ENCODE measurements at regions not wholly inside any gene's neighbourhood (a gene's known extent, or its start where the extent isn't known, plus 50 kb on each side); places are given as distances from the start of the nearest gene placed in this dataset.

GRCh38 chr3:72085036-72085435, 300.1 kb upstream of the PROK2 start:
- DNase-seq (ENCODE audit: extremely low spot score, unreplicated experiment): no peak
- Mint-ChIP-seq H3K9me3 (ENCODE audit: unreplicated experiment) (no peaks in the 10 kb centered on the region), H3K4me1 (ENCODE audit: unreplicated experiment) (no peaks in the 10 kb centered on the region), H3K27ac (ENCODE audit: unreplicated experiment) (no peak overlapping the region), H3K4me3 (ENCODE audit: unreplicated experiment) (no peak overlapping the region), H3K36me3 (ENCODE audit: unreplicated experiment) (no peaks in the 10 kb centered on the region), H3K27me3 (ENCODE audit: unreplicated experiment) (peaks cover 38% of the 10 kb centered on the region)
- no peak for TF ChIP-seq CTCF (IDR thresholded peaks at IDR 0.05)

GRCh38 chr3:72082776-72083462, 298.0 kb upstream of the PROK2 start:
- TF ChIP-seq CTCF (IDR thresholded peaks at IDR 0.05): no peak
- H3K4me3 Mint-ChIP-seq (ENCODE audit: unreplicated experiment): no peak overlapping the region
- H3K4me1 Mint-ChIP-seq (ENCODE audit: unreplicated experiment): no peaks in the 10 kb centered on the region
- H3K36me3 Mint-ChIP-seq (ENCODE audit: unreplicated experiment): no peaks in the 10 kb centered on the region
- DNase-seq (ENCODE audit: extremely low spot score, unreplicated experiment): no peak
- no peak overlapping the region for H3K27ac Mint-ChIP-seq (ENCODE audit: unreplicated experiment)
- no peaks in the 10 kb centered on the region for H3K9me3 Mint-ChIP-seq (ENCODE audit: unreplicated experiment)
- H3K27me3 Mint-ChIP-seq (ENCODE audit: unreplicated experiment): peaks cover 47% of the 10 kb centered on the region

GRCh38 chr3:72082186-72082715, 297.3 kb upstream of the PROK2 start:
- H3K36me3 Mint-ChIP-seq (ENCODE audit: unreplicated experiment): no peaks in the 10 kb centered on the region

GRCh38 chr3:72081471-72082185, 296.7 kb upstream of the PROK2 start:
- Mint-ChIP-seq H3K27ac (ENCODE audit: unreplicated experiment) (no peak overlapping the region), H3K36me3 (ENCODE audit: unreplicated experiment) (no peaks in the 10 kb centered on the region), H3K27me3 (ENCODE audit: unreplicated experiment) (peaks cover 56% of the 10 kb centered on the region), H3K4me3 (ENCODE audit: unreplicated experiment) (no peak overlapping the region), H3K4me1 (ENCODE audit: unreplicated experiment) (no peaks in the 10 kb centered on the region), H3K9me3 (ENCODE audit: unreplicated experiment) (no peaks in the 10 kb centered on the region)
- DNase-seq (ENCODE audit: extremely low spot score, unreplicated experiment): no peak
- no peak for TF ChIP-seq CTCF (IDR thresholded peaks at IDR 0.05)

More at GRCh38 chr3:72082186-72082715, 297.3 kb upstream of the PROK2 start:
- no peak overlapping the region for H3K27ac Mint-ChIP-seq (ENCODE audit: unreplicated experiment)
- no peak overlapping the region for H3K4me3 Mint-ChIP-seq (ENCODE audit: unreplicated experiment)
- no peaks in the 10 kb centered on the region for H3K9me3 Mint-ChIP-seq (ENCODE audit: unreplicated experiment)
- TF ChIP-seq CTCF (IDR thresholded peaks at IDR 0.05): no peak
- H3K4me1 Mint-ChIP-seq (ENCODE audit: unreplicated experiment): no peaks in the 10 kb centered on the region
- peaks cover 53% of the 10 kb centered on the region for H3K27me3 Mint-ChIP-seq (ENCODE audit: unreplicated experiment)
- no peak for DNase-seq (ENCODE audit: extremely low spot score, unreplicated experiment)

GRCh38 chr3:72080800-72081199, 295.9 kb upstream of the PROK2 start:
- no peak for TF ChIP-seq CTCF (IDR thresholded peaks at IDR 0.05)
- no peaks in the 10 kb centered on the region for H3K36me3 Mint-ChIP-seq (ENCODE audit: unreplicated experiment)
- H3K27ac Mint-ChIP-seq (ENCODE audit: unreplicated experiment): no peak overlapping the region
- no peaks in the 10 kb centered on the region for H3K4me1 Mint-ChIP-seq (ENCODE audit: unreplicated experiment)
- H3K9me3 Mint-ChIP-seq (ENCODE audit: unreplicated experiment): peaks cover 3% of the 10 kb centered on the region
- no peak overlapping the region for H3K4me3 Mint-ChIP-seq (ENCODE audit: unreplicated experiment)
- peaks cover 53% of the 10 kb centered on the region for H3K27me3 Mint-ChIP-seq (ENCODE audit: unreplicated experiment)
- DNase-seq (ENCODE audit: extremely low spot score, unreplicated experiment): no peak

Data from osteocyte (in vitro differentiated cells).